ENCODE measurements at regions not wholly inside any gene's neighbourhood (a gene's known extent, or its start where the extent isn't known, plus 50 kb on each side); places are given as distances from the start of the nearest gene placed in this dataset.

DNA sequence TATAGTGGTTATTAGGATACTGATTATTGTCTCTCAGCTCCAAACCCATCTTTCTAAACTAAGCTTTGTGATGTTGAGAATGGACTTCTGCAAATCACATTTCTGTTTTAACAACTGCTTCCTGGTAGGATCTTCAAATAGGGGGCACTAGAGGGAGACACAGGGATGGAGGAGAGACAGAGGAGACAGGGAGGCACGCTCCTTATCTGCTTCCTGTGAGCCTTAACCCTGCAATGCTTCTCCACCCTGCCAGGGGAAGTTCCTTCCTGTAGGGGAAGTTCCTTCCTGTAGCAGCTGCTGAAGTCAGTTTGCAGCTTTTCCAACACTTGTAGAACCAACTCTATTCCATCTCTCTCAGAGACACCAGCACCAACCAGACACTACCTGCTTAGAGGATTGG is 847.2 kb downstream of the CCSER2 start (continued):
- TF ChIP-seq, protein P1, sequence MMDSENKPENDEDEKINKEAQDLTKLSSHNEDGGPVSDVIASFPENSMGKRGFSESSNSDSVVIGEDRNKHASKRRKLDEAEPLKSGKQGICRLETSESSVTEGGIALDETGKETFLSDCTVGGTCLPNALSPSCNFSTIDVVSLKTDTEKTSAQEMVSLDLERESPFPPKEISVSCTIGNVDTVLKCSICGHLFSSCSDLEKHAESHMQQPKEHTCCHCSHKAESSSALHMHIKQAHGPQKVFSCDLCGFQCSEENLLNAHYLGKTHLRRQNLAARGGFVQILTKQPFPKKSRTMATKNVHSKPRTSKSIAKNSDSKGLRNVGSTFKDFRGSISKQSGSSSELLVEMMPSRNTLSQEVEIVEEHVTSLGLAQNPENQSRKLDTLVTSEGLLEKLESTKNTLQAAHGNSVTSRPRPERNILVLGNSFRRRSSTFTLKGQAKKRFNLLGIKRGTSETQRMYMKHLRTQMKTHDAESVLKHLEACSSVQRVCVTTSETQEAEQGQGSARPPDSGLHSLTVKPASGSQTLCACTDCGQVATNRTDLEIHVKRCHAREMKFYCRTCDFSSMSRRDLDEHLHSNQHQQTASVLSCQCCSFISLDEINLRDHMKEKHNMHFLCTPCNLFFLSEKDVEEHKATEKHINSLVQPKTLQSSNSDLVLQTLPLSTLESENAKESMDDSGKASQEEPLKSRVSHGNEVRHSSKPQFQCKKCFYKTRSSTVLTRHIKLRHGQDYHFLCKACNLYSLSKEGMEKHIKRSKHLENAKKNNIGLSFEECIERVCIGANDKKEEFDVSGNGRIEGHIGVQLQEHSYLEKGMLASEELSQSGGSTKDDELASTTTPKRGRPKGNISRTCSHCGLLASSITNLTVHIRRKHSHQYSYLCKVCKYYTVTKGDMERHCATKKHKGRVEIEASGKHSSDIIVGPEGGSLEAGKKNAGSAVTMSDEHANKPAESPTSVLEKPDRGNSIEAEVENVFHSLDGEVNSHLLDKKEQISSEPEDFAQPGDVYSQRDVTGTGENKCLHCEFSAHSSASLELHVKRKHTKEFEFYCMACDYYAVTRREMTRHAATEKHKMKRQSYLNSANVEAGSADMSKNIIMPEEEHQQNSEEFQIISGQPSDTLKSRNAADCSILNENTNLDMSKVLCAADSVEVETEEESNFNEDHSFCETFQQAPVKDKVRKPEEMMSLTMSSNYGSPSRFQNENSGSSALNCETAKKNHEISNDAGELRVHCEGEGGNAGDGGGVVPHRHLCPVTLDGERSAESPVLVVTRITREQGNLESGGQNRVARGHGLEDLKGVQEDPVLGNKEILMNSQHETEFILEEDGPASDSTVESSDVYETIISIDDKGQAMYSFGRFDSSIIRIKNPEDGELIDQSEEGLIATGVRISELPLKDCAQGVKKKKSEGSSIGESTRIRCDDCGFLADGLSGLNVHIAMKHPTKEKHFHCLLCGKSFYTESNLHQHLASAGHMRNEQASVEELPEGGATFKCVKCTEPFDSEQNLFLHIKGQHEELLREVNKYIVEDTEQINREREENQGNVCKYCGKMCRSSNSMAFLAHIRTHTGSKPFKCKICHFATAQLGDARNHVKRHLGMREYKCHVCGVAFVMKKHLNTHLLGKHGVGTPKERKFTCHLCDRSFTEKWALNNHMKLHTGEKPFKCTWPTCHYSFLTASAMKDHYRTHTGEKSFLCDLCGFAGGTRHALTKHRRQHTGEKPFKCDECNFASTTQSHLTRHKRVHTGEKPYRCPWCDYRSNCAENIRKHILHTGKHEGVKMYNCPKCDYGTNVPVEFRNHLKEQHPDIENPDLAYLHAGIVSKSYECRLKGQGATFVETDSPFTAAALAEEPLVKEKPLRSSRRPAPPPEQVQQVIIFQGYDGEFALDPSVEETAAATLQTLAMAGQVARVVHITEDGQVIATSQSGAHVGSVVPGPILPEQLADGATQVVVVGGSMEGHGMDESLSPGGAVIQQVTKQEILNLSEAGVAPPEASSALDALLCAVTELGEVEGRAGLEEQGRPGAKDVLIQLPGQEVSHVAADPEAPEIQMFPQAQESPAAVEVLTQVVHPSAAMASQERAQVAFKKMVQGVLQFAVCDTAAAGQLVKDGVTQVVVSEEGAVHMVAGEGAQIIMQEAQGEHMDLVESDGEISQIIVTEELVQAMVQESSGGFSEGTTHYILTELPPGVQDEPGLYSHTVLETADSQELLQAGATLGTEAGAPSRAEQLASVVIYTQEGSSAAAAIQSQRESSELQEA (IDR thresholded peaks at IDR 0.05; ENCODE audit: low read depth), result no peak
- TF ChIP-seq POLR2A (conservative IDR thresholded peaks at IDR 0.05), result no peak
- no peak for TF ChIP-seq ZNF507 (tag; conservative IDR thresholded peaks at IDR 0.05)
- no peak for TF ChIP-seq TCF7 (IDR thresholded peaks at IDR 0.05; ENCODE audit: borderline replicate concordance)
- TF ChIP-seq GATAD2B (IDR thresholded peaks at IDR 0.05; ENCODE audit: borderline replicate concordance), result no peak
- no peak for TF ChIP-seq DDX20 (tag; IDR thresholded peaks at IDR 0.05; ENCODE audit: low read depth)
- TF ChIP-seq, protein P2, sequence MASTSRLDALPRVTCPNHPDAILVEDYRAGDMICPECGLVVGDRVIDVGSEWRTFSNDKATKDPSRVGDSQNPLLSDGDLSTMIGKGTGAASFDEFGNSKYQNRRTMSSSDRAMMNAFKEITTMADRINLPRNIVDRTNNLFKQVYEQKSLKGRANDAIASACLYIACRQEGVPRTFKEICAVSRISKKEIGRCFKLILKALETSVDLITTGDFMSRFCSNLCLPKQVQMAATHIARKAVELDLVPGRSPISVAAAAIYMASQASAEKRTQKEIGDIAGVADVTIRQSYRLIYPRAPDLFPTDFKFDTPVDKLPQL (IDR thresholded peaks at IDR 0.05; ENCODE audit: extremely low read depth, insufficient read length), result no peak
- no peak for TF ChIP-seq MED1 (CRISPR knock-in tag; IDR thresholded peaks at IDR 0.05; ENCODE audit: borderline replicate concordance)

Measured in K562 (cell line).